Smooth muscle cell (in vitro differentiated cells): ENCODE measurements at regions not wholly inside any gene's neighbourhood (a gene's known extent, or its start where the extent isn't known, plus 50 kb on each side); places are given as distances from the start of the nearest gene placed in this dataset.
A peak's percentile ranks its signal among the peaks of the same experiment; 100 is the strongest.
"Not testable (repeated sequence)": the region's sequence is repeated elsewhere in the genome, so short reads cannot be mapped to it uniquely, and the experiment has no call there.

ENCODE experiments used
- DNase-seq: peaks from one replicate; lab custom pipeline; 2025; ENCODE audit not compliant: unreplicated experiment; lab: John Stamatoyannopoulos, UW
- H2AFZ ChIP-seq: fragments of 200-600 bp; sonication (generic); 2 replicates; pipeline ENCODE4 v1.6.0; 2016; ENCODE audit warnings: antibody characterized with exemption, low read depth, mild to moderate bottlenecking
- H3F3A ChIP-seq: fragments of 200-600 bp; sonication (generic); 2 replicates; pipeline ENCODE4 v1.6.0; 2017; ENCODE audit warnings: antibody characterized with exemption, low read depth
- H3K27ac ChIP-seq: fragments of 200-600 bp; sonication (generic); 2 replicates; pipeline ENCODE4 v1.5.1; 2016; ENCODE audit warnings: low read depth, mild to moderate bottlenecking
- H3K27me3 ChIP-seq: fragments of 200-600 bp; sonication (generic); 2 replicates; pipeline ENCODE4 v1.6.1; 2016; ENCODE audit warnings: low read depth, mild to moderate bottlenecking
- H3K36me3 ChIP-seq: fragments of 200-600 bp; sonication (generic); 2 replicates; pipeline ENCODE4 v1.5.1; 2016; ENCODE audit warnings: low read depth
- H3K4me1 ChIP-seq: fragments of 200-600 bp; sonication (generic); 2 replicates; pipeline ENCODE4 v1.5.1; 2016; ENCODE audit warnings: low read depth
- H3K4me2 ChIP-seq: fragments of 200-600 bp; sonication (generic); 2 replicates; pipeline ENCODE4 v1.6.0; 2016; ENCODE audit warnings: mild to moderate bottlenecking
- H3K4me3 ChIP-seq: fragments of 200-600 bp; sonication (generic); 2 replicates; pipeline ENCODE4 v1.5.1; 2016; ENCODE audit warnings: mild to moderate bottlenecking
- H3K79me2 ChIP-seq: fragments of 200-600 bp; sonication (generic); 2 replicates; pipeline ENCODE4 v1.6.0; 2016; ENCODE audit warnings: low read depth, mild to moderate bottlenecking
- H3K9ac ChIP-seq: fragments of 200-600 bp; sonication (generic); 2 replicates; pipeline ENCODE4 v1.6.0; 2016; ENCODE audit warnings: low read depth
- H3K9me3 ChIP-seq: fragments of 200-600 bp; sonication (generic); replicated peaks from 2 replicates; pipeline ENCODE4 v1.5.1; 2016; ENCODE audit warnings: low read depth
- H4K20me1 ChIP-seq: fragments of 200-600 bp; sonication (generic); 2 replicates; pipeline ENCODE4 v1.6.0; 2016; ENCODE audit warnings: low read depth
- CTCF ChIP-seq: fragments of 200-600 bp; sonication (generic); IDR thresholded peaks from 2 replicates; pipeline ENCODE4 v1.5.1; 2017; ENCODE audit warnings: borderline replicate concordance, mild to moderate bottlenecking, antibody characterized with exemption; ENCODE audit not compliant: insufficient read depth, poor library complexity, severe bottlenecking
- WGBS: methylation state at CpG from one replicate; pipeline ENCODE4 v1.1.7; 2016; ENCODE audit warnings: low lambda C conversion rate; 5-methylcytosine and 5-hydroxymethylcytosine counted together

GRCh38 chr13:89455225-89455624 is 1784.1 kb downstream of the SLITRK5 start:
- Histone ChIP-seq H3K27me3 (no peaks in the 10 kb centered on the region), H3K27ac (no peak overlapping the region), H3K4me2 (no peak overlapping the region), H3K4me3 (no peak overlapping the region), H3F3A (no peaks in the 10 kb centered on the region), H3K36me3 (no peaks in the 10 kb centered on the region), H4K20me1 (no peaks in the 10 kb centered on the region), H2AFZ (no peak overlapping the region), H3K4me1 (no peaks in the 10 kb centered on the region), H3K9me3 (no peaks in the 10 kb centered on the region), H3K9ac (no peak overlapping the region), H3K79me2 (no peaks in the 10 kb centered on the region)
- WGBS = 95% methylated on average over 1 of the region's 1 CpG
- no peak for DNase-seq
- TF ChIP-seq CTCF = no peak

GRCh38 chr13:89455741-89456140 is 1784.6 kb downstream of the SLITRK5 start:
- Histone ChIP-seq H3F3A (no peaks in the 10 kb centered on the region), H3K4me1 (no peaks in the 10 kb centered on the region), H4K20me1 (no peaks in the 10 kb centered on the region), H3K9me3 (no peaks in the 10 kb centered on the region), H3K4me3 (no peak overlapping the region), H3K27ac (no peak overlapping the region), H2AFZ (no peak overlapping the region), H3K27me3 (no peaks in the 10 kb centered on the region), H3K9ac (no peak overlapping the region), H3K36me3 (no peaks in the 10 kb centered on the region), H3K4me2 (no peak overlapping the region), H3K79me2 (no peaks in the 10 kb centered on the region)
- WGBS = 77% methylated on average over 2 of the region's 2 CpGs
- no peak for TF ChIP-seq CTCF
- DNase-seq = no peak

- H3K4me2 ChIP-seq = peak overlapping the region; percentile 16
- H3K27ac ChIP-seq = no peak overlapping the region
- no peaks in the 10 kb centered on the region for H3K79me2 ChIP-seq
- no peak overlapping the region for H3K9ac ChIP-seq
- H3K4me3 ChIP-seq = no peak overlapping the region
- 39% methylated on average over 4 of the region's 4 CpGs for WGBS
- H2AFZ ChIP-seq = no peak overlapping the region
- H3K9me3 ChIP-seq = no peaks in the 10 kb centered on the region
- no peaks in the 10 kb centered on the region for H3F3A ChIP-seq
- no peak for TF ChIP-seq CTCF
- H3K27me3 ChIP-seq = no peaks in the 10 kb centered on the region
- H3K4me1 ChIP-seq = no peaks in the 10 kb centered on the region
- no peaks in the 10 kb centered on the region for H3K36me3 ChIP-seq
- no peaks in the 10 kb centered on the region for H4K20me1 ChIP-seq
- DNase-seq = no peak
Observed at GRCh38 chr13:89457977-89458376, 1786.8 kb downstream of the SLITRK5 start.

- Histone ChIP-seq H3K4me2 (no peak overlapping the region), H3F3A (no peaks in the 10 kb centered on the region), H4K20me1 (no peaks in the 10 kb centered on the region), H3K27ac (no peak overlapping the region), H3K4me3 (no peak overlapping the region), H3K9me3 (no peaks in the 10 kb centered on the region), H3K36me3 (no peaks in the 10 kb centered on the region), H3K79me2 (no peaks in the 10 kb centered on the region), H3K27me3 (no peaks in the 10 kb centered on the region), H3K4me1 (no peaks in the 10 kb centered on the region), H3K9ac (no peak overlapping the region), H2AFZ (no peak overlapping the region)
- DNase-seq = no peak
- no peak for TF ChIP-seq CTCF
- 84% methylated on average over 1 of the region's 1 CpG for WGBS
Observed at GRCh38 chr13:89458456-89458855, 1787.3 kb downstream of the SLITRK5 start.

GRCh38 chr13:89460895-89461294 is 1789.7 kb downstream of the SLITRK5 start:
- H3K4me1 ChIP-seq, H3K4me3 ChIP-seq, H3K9me3 ChIP-seq, H3F3A ChIP-seq, H3K4me2 ChIP-seq, DNase-seq, H2AFZ ChIP-seq, H4K20me1 ChIP-seq, H3K79me2 ChIP-seq, H3K36me3 ChIP-seq, H3K27me3 ChIP-seq, H3K27ac ChIP-seq, H3K9ac ChIP-seq: not testable (repeated sequence)
